ENCODE measurements at regions not wholly inside any gene's neighbourhood (a gene's known extent, or its start where the extent isn't known, plus 50 kb on each side); places are given as distances from the start of the nearest gene placed in this dataset.

DNA sequence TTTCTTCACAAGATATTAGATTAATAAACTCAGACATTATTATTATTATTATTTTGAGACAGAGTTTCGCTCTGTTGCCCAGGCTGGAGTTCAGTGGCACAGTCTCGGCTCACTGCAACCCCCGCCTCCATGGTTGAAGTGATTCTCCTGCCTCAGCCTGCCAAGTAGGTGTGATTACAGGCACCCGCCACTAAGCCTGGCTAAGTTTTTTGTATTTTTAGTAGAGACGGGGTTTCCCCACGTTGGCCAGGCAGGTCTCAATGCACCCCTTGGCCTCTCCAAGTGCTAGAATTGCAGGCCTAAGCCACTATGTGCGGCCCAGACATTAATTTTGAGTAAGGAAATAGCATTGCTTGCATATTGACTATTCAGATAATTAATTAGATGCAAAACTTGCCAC, 554.9 kb upstream of the LRFN5 start (continued):
- TF ChIP-seq, protein P1, sequence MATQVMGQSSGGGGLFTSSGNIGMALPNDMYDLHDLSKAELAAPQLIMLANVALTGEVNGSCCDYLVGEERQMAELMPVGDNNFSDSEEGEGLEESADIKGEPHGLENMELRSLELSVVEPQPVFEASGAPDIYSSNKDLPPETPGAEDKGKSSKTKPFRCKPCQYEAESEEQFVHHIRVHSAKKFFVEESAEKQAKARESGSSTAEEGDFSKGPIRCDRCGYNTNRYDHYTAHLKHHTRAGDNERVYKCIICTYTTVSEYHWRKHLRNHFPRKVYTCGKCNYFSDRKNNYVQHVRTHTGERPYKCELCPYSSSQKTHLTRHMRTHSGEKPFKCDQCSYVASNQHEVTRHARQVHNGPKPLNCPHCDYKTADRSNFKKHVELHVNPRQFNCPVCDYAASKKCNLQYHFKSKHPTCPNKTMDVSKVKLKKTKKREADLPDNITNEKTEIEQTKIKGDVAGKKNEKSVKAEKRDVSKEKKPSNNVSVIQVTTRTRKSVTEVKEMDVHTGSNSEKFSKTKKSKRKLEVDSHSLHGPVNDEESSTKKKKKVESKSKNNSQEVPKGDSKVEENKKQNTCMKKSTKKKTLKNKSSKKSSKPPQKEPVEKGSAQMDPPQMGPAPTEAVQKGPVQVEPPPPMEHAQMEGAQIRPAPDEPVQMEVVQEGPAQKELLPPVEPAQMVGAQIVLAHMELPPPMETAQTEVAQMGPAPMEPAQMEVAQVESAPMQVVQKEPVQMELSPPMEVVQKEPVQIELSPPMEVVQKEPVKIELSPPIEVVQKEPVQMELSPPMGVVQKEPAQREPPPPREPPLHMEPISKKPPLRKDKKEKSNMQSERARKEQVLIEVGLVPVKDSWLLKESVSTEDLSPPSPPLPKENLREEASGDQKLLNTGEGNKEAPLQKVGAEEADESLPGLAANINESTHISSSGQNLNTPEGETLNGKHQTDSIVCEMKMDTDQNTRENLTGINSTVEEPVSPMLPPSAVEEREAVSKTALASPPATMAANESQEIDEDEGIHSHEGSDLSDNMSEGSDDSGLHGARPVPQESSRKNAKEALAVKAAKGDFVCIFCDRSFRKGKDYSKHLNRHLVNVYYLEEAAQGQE (IDR thresholded peaks at IDR 0.05), result no peak

DNA sequence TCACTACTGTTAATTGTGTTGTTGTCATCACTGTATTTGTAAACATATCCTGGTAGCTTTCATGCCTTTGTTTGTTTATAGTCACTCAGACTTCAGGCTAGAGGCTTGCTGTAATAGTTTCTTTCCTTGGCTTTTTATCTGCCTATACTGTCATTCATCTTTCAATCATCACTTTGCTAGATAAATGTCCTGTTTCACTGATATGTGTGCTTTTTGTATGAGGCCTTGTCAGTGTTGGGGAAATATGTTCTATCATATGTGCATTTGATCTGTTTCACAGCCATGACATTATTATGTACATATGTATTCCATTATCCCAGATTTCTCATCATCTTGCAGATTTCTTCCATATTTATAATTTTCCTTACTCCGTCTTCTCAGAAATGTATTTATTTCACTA, 558.9 kb upstream of the LRFN5 start:
- Histone ChIP-seq H3K4me1 (ENCODE audit: control insufficient read depth in 4 of 4, insufficient read depth in 4 of 4, low read length in 3 of 4) (no peaks in the 10 kb centered on the region), H3K36me3 (ENCODE audit: control insufficient read depth in 4 of 4, insufficient read depth in 3 of 4, low read depth in 1 of 4, low read length in 3 of 4) (no peaks in the 10 kb centered on the region), H3K27ac (ENCODE audit: low read depth in 1 of 2, low read length in 2 of 2) (no peak overlapping the region), H3K9me3 (ENCODE audit: control insufficient read depth in 4 of 4, low read length in 3 of 4) (no peaks in the 10 kb centered on the region), H3K27me3 (ENCODE audit: control insufficient read depth in 4 of 4, insufficient read depth in 4 of 4, low read length in 3 of 4) (no peaks in the 10 kb centered on the region), H3K9ac (ENCODE audit: low read depth in 1 of 2, low read length in 2 of 2) (no peak overlapping the region), H3K4me3 (ENCODE audit: low read depth in 1 of 3, low read length in 3 of 3) (no peak overlapping the region)
- TF ChIP-seq, protein P2, sequence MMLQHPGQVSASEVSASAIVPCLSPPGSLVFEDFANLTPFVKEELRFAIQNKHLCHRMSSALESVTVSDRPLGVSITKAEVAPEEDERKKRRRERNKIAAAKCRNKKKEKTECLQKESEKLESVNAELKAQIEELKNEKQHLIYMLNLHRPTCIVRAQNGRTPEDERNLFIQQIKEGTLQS (IDR thresholded peaks at IDR 0.05), result no peak
- TF ChIP-seq YY1 (IDR thresholded peaks at IDR 0.05), result no peak
- no peak for TF ChIP-seq FOXA1 (IDR thresholded peaks at IDR 0.05)
- no peak for TF ChIP-seq RXRA (IDR thresholded peaks at IDR 0.05)
- TF ChIP-seq HNF4A (conservative IDR thresholded peaks at IDR 0.05), result no peak
- no peak for TF ChIP-seq FOXA2 (IDR thresholded peaks at IDR 0.05)
- TF ChIP-seq NR2F2 (IDR thresholded peaks at IDR 0.05), result no peak
- TF ChIP-seq, protein P1 (IDR thresholded peaks at IDR 0.05), result no peak
- TF ChIP-seq, protein P3, sequence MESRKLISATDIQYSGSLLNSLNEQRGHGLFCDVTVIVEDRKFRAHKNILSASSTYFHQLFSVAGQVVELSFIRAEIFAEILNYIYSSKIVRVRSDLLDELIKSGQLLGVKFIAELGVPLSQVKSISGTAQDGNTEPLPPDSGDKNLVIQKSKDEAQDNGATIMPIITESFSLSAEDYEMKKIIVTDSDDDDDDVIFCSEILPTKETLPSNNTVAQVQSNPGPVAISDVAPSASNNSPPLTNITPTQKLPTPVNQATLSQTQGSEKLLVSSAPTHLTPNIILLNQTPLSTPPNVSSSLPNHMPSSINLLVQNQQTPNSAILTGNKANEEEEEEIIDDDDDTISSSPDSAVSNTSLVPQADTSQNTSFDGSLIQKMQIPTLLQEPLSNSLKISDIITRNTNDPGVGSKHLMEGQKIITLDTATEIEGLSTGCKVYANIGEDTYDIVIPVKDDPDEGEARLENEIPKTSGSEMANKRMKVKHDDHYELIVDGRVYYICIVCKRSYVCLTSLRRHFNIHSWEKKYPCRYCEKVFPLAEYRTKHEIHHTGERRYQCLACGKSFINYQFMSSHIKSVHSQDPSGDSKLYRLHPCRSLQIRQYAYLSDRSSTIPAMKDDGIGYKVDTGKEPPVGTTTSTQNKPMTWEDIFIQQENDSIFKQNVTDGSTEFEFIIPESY (IDR thresholded peaks at IDR 0.05), result no peak
- no peak for TF ChIP-seq JUND (IDR thresholded peaks at IDR 0.05)
- no peak for TF ChIP-seq EGR1 (IDR thresholded peaks at IDR 0.05; ENCODE audit: low read depth in 2 of 2)
- TF ChIP-seq RAD21 (IDR thresholded peaks at IDR 0.05), result no peak
- no peak for TF ChIP-seq SP1 (IDR thresholded peaks at IDR 0.05)
- no peak for DNase-seq (ENCODE audit: low spot score)
- 0% methylated on average over 1 of the region's 1 CpG for WGBS
